Tibial nerve (tissue), 3 donors: ENCODE measurements at regions not wholly inside any gene's neighbourhood (a gene's known extent, or its start where the extent isn't known, plus 50 kb on each side); places are given as distances from the start of the nearest gene placed in this dataset.

Source experiments
- POLR2A ChIP-seq, 2 donors: fragments of 450-650 bp; IDR thresholded peaks; one replicate each; pipeline ENCODE4 v1.6.1; 2017; ENCODE audit warnings: antibody characterized with exemption in 2 of 2, mild to moderate bottlenecking in 2 of 2, moderate library complexity in 2 of 2
- TF ChIP-seq, protein P1 (sequence below), 5 experiments: fragments of 200-600 bp in 3 of 5; fragments of 450-650 bp in 2 of 5; sonication (generic) in 3 of 5; IDR thresholded peaks; one replicate each; pipeline ENCODE4 v1.5.1; 2016 to 2019; ENCODE audit warnings: antibody characterized with exemption in 5 of 5, mild to moderate bottlenecking in 3 of 5, moderate library complexity in 2 of 5

DNA sequence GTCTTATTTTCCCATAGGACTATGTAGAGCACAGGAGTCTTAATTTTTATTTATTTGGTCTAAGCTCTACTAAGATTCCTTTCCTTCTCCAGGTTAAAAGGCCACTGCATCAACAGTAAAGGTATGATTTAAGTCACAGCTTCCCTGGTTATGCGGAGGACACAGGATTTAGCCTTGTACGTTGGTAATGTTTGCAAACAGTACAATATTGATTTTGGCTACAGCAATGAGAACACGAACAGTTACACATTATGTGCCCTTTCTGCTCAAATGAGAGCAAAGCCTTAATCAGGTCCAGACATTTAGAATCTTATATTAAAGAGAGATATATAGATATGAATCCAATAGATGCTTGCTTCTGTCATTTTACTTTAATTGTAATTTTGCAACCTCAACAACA lies 264.0 kb downstream of the NUF2 start:
- TF ChIP-seq, protein P1, sequence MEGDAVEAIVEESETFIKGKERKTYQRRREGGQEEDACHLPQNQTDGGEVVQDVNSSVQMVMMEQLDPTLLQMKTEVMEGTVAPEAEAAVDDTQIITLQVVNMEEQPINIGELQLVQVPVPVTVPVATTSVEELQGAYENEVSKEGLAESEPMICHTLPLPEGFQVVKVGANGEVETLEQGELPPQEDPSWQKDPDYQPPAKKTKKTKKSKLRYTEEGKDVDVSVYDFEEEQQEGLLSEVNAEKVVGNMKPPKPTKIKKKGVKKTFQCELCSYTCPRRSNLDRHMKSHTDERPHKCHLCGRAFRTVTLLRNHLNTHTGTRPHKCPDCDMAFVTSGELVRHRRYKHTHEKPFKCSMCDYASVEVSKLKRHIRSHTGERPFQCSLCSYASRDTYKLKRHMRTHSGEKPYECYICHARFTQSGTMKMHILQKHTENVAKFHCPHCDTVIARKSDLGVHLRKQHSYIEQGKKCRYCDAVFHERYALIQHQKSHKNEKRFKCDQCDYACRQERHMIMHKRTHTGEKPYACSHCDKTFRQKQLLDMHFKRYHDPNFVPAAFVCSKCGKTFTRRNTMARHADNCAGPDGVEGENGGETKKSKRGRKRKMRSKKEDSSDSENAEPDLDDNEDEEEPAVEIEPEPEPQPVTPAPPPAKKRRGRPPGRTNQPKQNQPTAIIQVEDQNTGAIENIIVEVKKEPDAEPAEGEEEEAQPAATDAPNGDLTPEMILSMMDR (IDR thresholded peaks at IDR 0.05): no peak
- no peak for TF ChIP-seq POLR2A (IDR thresholded peaks at IDR 0.05)
